Neutrophil (primary cell): ENCODE measurements at regions not wholly inside any gene's neighbourhood (a gene's known extent, or its start where the extent isn't known, plus 50 kb on each side); places are given as distances from the start of the nearest gene placed in this dataset.

ENCODE experiments used
- H3K27ac ChIP-seq: fragments of 200-600 bp; sonication (generic); 2 replicates; pipeline ENCODE4 v1.5.1; 2016; ENCODE audit warnings: mild to moderate bottlenecking, moderate library complexity
- H3K27me3 ChIP-seq: fragments of 200-600 bp; sonication (generic); 2 replicates; pipeline ENCODE4 v1.6.0; 2016; ENCODE audit warnings: mild to moderate bottlenecking
- H3K36me3 ChIP-seq: fragments of 200-600 bp; sonication (generic); 2 replicates; pipeline ENCODE4 v1.5.1; 2017
- H3K4me1 ChIP-seq, 2 experiments: fragments of 200-600 bp in 1 of 2; sonication (generic) in 1 of 2; 1 replicate in 1 of 2; 2 replicates in 1 of 2; pipeline versions ENCODE4 v1.5.1 to v1.6.1; 2013 to 2016; ENCODE audit warnings: low read depth in 1 of 2, low read length in 1 of 2, mild to moderate bottlenecking in 1 of 2, moderate library complexity in 1 of 2; ENCODE audit not compliant: control insufficient read depth in 1 of 2, insufficient read depth in 1 of 2
- H3K4me3 ChIP-seq, 2 experiments: fragments of 200-600 bp in 1 of 2; sonication (generic) in 1 of 2; 1 replicate in 1 of 2; 2 replicates in 1 of 2; pipeline ENCODE4 v1.5.1; 2013 to 2016; ENCODE audit warnings: low read depth in 1 of 2, low read length in 1 of 2, mild to moderate bottlenecking in 1 of 2, moderate library complexity in 1 of 2
- H3K9me3 ChIP-seq: fragments of 200-600 bp; sonication (generic); 2 replicates; pipeline ENCODE4 v1.5.1; 2016
- TF ChIP-seq, protein P1 (sequence below): fragments of 200-600 bp; sonication (generic); IDR thresholded peaks from 2 replicates; pipeline ENCODE4 v1.5.1; 2016; ENCODE audit warnings: antibody characterized with exemption

DNA sequence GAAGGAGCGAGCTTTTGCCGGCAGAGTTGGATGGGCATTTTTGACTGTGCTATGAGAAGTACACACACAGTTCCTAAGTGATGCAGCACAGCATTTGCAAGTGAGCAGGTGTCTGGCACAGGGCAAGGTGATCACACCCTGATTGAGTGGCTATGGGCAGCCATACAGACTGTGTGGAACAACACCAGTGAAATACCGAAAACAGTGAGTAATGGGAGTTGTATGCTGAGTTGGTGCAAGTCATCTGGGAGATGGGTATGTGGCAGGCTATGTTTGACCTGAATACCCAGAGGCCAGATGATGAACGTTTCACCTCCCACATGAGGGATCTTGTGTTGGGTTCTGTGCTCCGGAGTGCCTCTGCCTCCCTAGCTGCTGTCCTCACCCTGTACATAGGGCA lies 53.5 kb upstream of the TIPARP start:
- Histone ChIP-seq H3K9me3 (no peaks in the 10 kb centered on the region), H3K4me3 (no peak overlapping the region), H3K27ac (no peak overlapping the region), H3K36me3 (no peaks in the 10 kb centered on the region), H3K27me3 (no peaks in the 10 kb centered on the region), H3K4me1 (no peaks in the 10 kb centered on the region)
- TF ChIP-seq, protein P1, sequence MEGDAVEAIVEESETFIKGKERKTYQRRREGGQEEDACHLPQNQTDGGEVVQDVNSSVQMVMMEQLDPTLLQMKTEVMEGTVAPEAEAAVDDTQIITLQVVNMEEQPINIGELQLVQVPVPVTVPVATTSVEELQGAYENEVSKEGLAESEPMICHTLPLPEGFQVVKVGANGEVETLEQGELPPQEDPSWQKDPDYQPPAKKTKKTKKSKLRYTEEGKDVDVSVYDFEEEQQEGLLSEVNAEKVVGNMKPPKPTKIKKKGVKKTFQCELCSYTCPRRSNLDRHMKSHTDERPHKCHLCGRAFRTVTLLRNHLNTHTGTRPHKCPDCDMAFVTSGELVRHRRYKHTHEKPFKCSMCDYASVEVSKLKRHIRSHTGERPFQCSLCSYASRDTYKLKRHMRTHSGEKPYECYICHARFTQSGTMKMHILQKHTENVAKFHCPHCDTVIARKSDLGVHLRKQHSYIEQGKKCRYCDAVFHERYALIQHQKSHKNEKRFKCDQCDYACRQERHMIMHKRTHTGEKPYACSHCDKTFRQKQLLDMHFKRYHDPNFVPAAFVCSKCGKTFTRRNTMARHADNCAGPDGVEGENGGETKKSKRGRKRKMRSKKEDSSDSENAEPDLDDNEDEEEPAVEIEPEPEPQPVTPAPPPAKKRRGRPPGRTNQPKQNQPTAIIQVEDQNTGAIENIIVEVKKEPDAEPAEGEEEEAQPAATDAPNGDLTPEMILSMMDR, result no peak

DNA sequence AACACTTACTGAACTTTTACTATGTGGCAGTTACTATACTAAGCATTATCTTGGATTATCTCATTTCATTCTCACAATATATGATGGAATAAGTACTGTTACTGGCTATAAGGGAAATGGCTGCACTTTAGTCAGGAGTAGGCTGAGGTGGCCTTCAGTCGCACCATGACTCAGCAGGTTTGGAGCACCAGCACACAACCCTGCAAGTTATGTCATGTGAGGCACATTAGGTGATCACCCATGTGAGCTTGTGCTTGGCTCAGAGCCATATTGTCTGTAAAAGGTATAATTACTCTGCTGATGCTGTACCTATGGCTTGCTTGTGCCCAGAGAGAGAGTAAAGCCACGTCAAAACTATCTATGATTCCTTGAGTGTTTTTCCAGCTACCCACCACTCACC lies 54.1 kb upstream of the TIPARP start:
- H3K4me3 ChIP-seq, result no peak overlapping the region
- no peaks in the 10 kb centered on the region for H3K36me3 ChIP-seq
- TF ChIP-seq, protein P1, result no peak
- H3K4me1 ChIP-seq, result no peaks in the 10 kb centered on the region
- H3K27me3 ChIP-seq, result no peaks in the 10 kb centered on the region
- no peaks in the 10 kb centered on the region for H3K9me3 ChIP-seq
- no peak overlapping the region for H3K27ac ChIP-seq

DNA sequence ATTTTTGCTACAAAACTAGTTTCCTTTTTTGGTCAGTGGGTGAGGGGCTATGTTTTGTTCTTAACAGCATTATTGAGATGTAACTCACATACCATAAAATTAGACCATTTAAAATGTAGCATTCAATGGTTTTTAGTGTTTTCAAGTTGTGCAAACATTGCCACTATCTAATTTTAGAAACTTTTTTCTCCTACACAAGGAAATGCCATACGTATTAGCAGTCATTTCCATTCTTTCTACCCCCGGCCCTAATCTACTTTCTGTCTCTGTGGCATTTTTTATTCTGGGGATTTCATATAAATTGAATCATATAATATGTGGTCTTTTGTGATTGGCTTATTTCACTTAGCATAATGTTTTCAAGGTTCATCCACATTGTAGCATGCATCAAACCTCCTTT lies 55.0 kb upstream of the TIPARP start:
- no peak overlapping the region for H3K4me3 ChIP-seq
- H3K36me3 ChIP-seq, result no peaks in the 10 kb centered on the region
- H3K9me3 ChIP-seq, result no peaks in the 10 kb centered on the region
- TF ChIP-seq, protein P1, result no peak
- no peaks in the 10 kb centered on the region for H3K4me1 ChIP-seq
- H3K27ac ChIP-seq, result no peak overlapping the region
- H3K27me3 ChIP-seq, result no peaks in the 10 kb centered on the region

DNA sequence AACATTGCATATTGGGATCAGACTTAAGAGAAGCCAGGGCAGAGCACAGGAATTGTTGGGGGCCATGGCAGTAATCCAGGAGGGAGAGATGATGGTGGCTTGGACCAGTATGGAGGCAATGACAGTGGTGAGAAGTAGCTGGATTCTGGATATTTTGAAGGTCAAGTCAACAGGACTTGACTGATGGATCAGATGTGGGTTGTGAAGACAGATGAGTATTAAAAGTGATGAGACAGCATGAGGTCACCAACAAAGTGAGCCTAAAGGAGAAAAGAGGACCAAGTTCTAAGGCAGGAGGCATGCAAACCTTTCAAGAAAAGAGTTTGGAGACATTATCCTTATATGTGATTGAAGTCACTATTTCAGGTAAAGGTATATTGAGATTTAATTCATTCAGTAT lies 56.6 kb upstream of the TIPARP start:
- no peaks in the 10 kb centered on the region for H3K4me1 ChIP-seq
- no peak overlapping the region for H3K27ac ChIP-seq
- H3K27me3 ChIP-seq, result no peaks in the 10 kb centered on the region
- H3K9me3 ChIP-seq, result no peaks in the 10 kb centered on the region
- TF ChIP-seq, protein P1, result no peak
- no peak overlapping the region for H3K4me3 ChIP-seq
- no peaks in the 10 kb centered on the region for H3K36me3 ChIP-seq

DNA sequence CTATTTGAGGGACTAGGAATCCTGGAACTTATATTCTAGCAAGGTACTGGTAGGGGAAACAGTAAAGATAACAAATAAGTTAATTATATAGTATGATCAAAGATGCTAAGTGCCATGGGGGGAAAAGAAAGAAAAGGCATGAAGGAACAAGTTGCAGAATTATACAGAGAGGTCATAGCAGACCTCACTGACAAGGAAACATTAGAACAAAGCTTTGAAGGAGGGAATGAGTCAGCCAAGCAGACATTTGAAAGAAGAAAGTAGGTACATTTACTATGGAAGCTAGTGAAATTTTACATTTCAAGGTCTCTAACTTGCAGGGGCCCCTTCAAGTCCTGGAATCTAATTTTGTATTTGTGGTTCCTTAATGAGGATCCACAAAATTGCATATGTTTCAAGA lies 57.2 kb upstream of the TIPARP start:
- peaks cover 0 to under 1% of the 10 kb centered on the region in 2 experiments for H3K4me1 ChIP-seq
- H3K36me3 ChIP-seq, result no peaks in the 10 kb centered on the region
- H3K27ac ChIP-seq, result no peak overlapping the region

More for the DNA sequence above, 57.2 kb upstream of the TIPARP start:
- TF ChIP-seq, protein P1, result no peak
- no peaks in the 10 kb centered on the region for H3K27me3 ChIP-seq
- H3K4me3 ChIP-seq, result no peak overlapping the region
- H3K9me3 ChIP-seq, result no peaks in the 10 kb centered on the region
